Ishikawa (cell line): ENCODE measurements at regions not wholly inside any gene's neighbourhood (a gene's known extent, or its start where the extent isn't known, plus 50 kb on each side); places are given as distances from the start of the nearest gene placed in this dataset.

Experiments used
- CEBPB ChIP-seq: IDR thresholded peaks from 2 replicates; pipeline ENCODE4 v1.6.1; 2012
- CREB1 ChIP-seq: IDR thresholded peaks from 2 replicates; pipeline ENCODE4 v1.6.1; 2012; ENCODE audit warnings: low read depth
- EGR1 ChIP-seq: IDR thresholded peaks from 2 replicates; pipeline ENCODE4 v1.6.1; 2012
- EP300 ChIP-seq: IDR thresholded peaks from 2 replicates; pipeline ENCODE4 v1.6.1; 2012; ENCODE audit warnings: borderline replicate concordance
- FOXM1 ChIP-seq: IDR thresholded peaks from 2 replicates; pipeline ENCODE4 v1.6.1; 2012; ENCODE audit warnings: low read depth, borderline replicate concordance
- MAX ChIP-seq: IDR thresholded peaks from 2 replicates; pipeline ENCODE4 v1.6.1; 2012
- NFIC ChIP-seq: IDR thresholded peaks from 2 replicates; pipeline ENCODE4 v1.6.1; 2012
- RAD21 ChIP-seq: IDR thresholded peaks from 2 replicates; pipeline ENCODE4 v1.6.1; 2012; ENCODE audit warnings: low read depth
- TAF1 ChIP-seq: IDR thresholded peaks from 2 replicates; pipeline ENCODE4 v1.6.1; 2012; ENCODE audit warnings: low read depth, mild to moderate bottlenecking
- TCF12 ChIP-seq: IDR thresholded peaks from 2 replicates; pipeline ENCODE4 v1.6.1; 2012; ENCODE audit warnings: low read depth
- TEAD4 ChIP-seq: IDR thresholded peaks from 2 replicates; pipeline ENCODE4 v1.6.1; 2012
- YY1 ChIP-seq: IDR thresholded peaks from 2 replicates; pipeline ENCODE4 v1.6.1; 2012; ENCODE audit warnings: low read depth
- ZBTB7A ChIP-seq: IDR thresholded peaks from 2 replicates; pipeline ENCODE4 v1.6.1; 2012; ENCODE audit warnings: low read depth
- TF ChIP-seq, protein P1 (sequence below): IDR thresholded peaks from 2 replicates; pipeline ENCODE4 v1.6.1; 2012
- TF ChIP-seq, protein P2 (sequence below): IDR thresholded peaks from 2 replicates; pipeline ENCODE4 v1.6.1; 2012; ENCODE audit warnings: low read depth, mild to moderate bottlenecking

DNA sequence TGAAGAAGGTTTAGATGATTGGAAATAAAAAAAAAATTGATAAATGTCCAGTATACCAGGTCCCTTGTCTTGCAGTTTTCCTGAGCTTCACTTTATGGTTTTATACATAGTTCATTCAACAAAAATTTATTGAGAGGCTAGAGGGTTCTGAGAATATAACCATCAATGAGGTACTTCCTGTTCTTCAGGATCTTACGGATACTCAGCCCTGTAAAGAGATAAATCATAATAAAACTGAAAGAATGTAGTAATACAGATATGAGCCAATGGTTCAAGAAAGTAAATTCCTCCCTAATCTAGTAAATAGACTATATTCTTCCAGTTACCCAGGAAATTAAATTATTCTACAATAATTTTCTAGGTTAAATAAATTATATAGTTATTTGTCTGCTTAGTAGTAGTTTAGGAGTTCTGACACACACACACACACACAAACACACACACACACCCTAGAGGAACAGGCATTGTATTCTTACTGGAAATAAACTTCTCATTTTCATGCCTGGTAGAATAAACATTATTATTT is 70.4 kb upstream of the HMCN1 start:
- TF ChIP-seq CREB1: no peak
- TF ChIP-seq ZBTB7A: no peak
- TF ChIP-seq EP300: no peak
- no peak for TF ChIP-seq TEAD4
- no peak for TF ChIP-seq FOXM1
- TF ChIP-seq NFIC: no peak
- TF ChIP-seq TCF12: no peak
- TF ChIP-seq RAD21: no peak
- TF ChIP-seq TAF1: no peak
- TF ChIP-seq, protein P1, sequence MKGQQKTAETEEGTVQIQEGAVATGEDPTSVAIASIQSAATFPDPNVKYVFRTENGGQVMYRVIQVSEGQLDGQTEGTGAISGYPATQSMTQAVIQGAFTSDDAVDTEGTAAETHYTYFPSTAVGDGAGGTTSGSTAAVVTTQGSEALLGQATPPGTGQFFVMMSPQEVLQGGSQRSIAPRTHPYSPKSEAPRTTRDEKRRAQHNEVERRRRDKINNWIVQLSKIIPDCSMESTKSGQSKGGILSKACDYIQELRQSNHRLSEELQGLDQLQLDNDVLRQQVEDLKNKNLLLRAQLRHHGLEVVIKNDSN: no peak
- TF ChIP-seq YY1: no peak
- TF ChIP-seq CEBPB: no peak

- TF ChIP-seq MAX: no peak
- no peak for TF ChIP-seq TCF12
- TF ChIP-seq, protein P2, sequence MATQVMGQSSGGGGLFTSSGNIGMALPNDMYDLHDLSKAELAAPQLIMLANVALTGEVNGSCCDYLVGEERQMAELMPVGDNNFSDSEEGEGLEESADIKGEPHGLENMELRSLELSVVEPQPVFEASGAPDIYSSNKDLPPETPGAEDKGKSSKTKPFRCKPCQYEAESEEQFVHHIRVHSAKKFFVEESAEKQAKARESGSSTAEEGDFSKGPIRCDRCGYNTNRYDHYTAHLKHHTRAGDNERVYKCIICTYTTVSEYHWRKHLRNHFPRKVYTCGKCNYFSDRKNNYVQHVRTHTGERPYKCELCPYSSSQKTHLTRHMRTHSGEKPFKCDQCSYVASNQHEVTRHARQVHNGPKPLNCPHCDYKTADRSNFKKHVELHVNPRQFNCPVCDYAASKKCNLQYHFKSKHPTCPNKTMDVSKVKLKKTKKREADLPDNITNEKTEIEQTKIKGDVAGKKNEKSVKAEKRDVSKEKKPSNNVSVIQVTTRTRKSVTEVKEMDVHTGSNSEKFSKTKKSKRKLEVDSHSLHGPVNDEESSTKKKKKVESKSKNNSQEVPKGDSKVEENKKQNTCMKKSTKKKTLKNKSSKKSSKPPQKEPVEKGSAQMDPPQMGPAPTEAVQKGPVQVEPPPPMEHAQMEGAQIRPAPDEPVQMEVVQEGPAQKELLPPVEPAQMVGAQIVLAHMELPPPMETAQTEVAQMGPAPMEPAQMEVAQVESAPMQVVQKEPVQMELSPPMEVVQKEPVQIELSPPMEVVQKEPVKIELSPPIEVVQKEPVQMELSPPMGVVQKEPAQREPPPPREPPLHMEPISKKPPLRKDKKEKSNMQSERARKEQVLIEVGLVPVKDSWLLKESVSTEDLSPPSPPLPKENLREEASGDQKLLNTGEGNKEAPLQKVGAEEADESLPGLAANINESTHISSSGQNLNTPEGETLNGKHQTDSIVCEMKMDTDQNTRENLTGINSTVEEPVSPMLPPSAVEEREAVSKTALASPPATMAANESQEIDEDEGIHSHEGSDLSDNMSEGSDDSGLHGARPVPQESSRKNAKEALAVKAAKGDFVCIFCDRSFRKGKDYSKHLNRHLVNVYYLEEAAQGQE: no peak
- no peak for TF ChIP-seq TEAD4
- no peak for TF ChIP-seq RAD21
- no peak for TF ChIP-seq EP300
- TF ChIP-seq YY1: no peak
- TF ChIP-seq TAF1: no peak
- TF ChIP-seq CEBPB: no peak
- no peak for TF ChIP-seq ZBTB7A
- no peak for TF ChIP-seq FOXM1
- no peak for TF ChIP-seq EGR1
- no peak for TF ChIP-seq NFIC
- TF ChIP-seq, protein P1: no peak
- no peak for TF ChIP-seq CREB1
Observed at GRCh38 chr1:185663332-185663731, 70.9 kb upstream of the HMCN1 start.

DNA sequence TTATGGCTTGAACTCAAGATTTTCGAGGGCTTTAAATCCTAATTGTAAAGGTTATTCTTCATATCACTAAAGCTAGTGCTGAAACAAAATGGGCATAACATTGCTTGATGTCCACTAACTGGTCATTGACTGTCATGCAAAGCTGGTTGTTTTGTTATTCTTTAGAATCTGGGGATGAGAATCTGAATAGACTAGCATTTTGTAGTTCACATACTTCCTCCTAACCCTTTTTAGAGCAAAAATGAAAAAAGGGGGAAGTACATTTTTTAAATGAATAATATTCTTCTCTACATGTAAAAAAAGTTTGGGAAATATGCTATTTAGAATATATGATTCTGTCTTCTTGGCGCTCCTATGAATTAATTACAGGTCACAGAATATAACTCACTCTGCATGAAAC is 72.2 kb upstream of the HMCN1 start:
- TF ChIP-seq TAF1 (no peak), EGR1 (no peak), EP300 (no peak), TEAD4 (no peak), NFIC (no peak), MAX (no peak), FOXM1 (no peak), CREB1 (no peak)
- TF ChIP-seq, protein P1: no peak

- TF ChIP-seq EGR1: no peak
- TF ChIP-seq TAF1: no peak
- no peak for TF ChIP-seq MAX
- TF ChIP-seq NFIC: no peak
- TF ChIP-seq, protein P2: no peak
- TF ChIP-seq ZBTB7A: no peak
- TF ChIP-seq, protein P1: no peak
- TF ChIP-seq CEBPB: no peak
- no peak for TF ChIP-seq YY1
- no peak for TF ChIP-seq FOXM1
- TF ChIP-seq TEAD4: no peak
- no peak for TF ChIP-seq TCF12
- no peak for TF ChIP-seq EP300
- TF ChIP-seq CREB1: no peak
- TF ChIP-seq RAD21: no peak
Observed at GRCh38 chr1:185656663-185657062, 77.5 kb upstream of the HMCN1 start.

GRCh38 chr1:185654952-185655314 is 79.3 kb upstream of the HMCN1 start:
- TF ChIP-seq EP300 (no peak), YY1 (no peak), RAD21 (no peak), CREB1 (no peak), TEAD4 (no peak), NFIC (no peak), EGR1 (no peak), CEBPB (no peak), ZBTB7A (no peak), TCF12 (no peak)
- TF ChIP-seq, protein P2: no peak
